NT2/D1 (cell line): ENCODE measurements at regions not wholly inside any gene's neighbourhood (a gene's known extent, or its start where the extent isn't known, plus 50 kb on each side); places are given as distances from the start of the nearest gene placed in this dataset.

Source experiments
- SUZ12 ChIP-seq: IDR thresholded peaks from 2 replicates; pipeline ENCODE4 v1.6.1; 2011; ENCODE audit not compliant: insufficient read length, insufficient read depth; ENCODE audit errors: extremely low read depth
- YY1 ChIP-seq: IDR thresholded peaks from 2 replicates; pipeline ENCODE4 v1.6.1; 2011; ENCODE audit not compliant: insufficient read length, insufficient read depth

GRCh38 chr10:128711806-128712205 is 585.6 kb upstream of the MKI67 start:
- TF ChIP-seq SUZ12 (no peak), YY1 (no peak)
